ENCODE measurements at regions not wholly inside any gene's neighbourhood (a gene's known extent, or its start where the extent isn't known, plus 50 kb on each side); places are given as distances from the start of the nearest gene placed in this dataset.

- TF ChIP-seq CTCF (IDR thresholded peaks at IDR 0.05) (no peak), USF1 (IDR thresholded peaks at IDR 0.05; ENCODE audit: borderline replicate concordance, low read depth) (no peak), RAD21 (IDR thresholded peaks at IDR 0.05; ENCODE audit: low read length) (no peak), SMC3 (IDR thresholded peaks at IDR 0.05; ENCODE audit: low read depth, low read length) (no peak)
Measured at GRCh38 chr3:168585544-168585943, 489.8 kb upstream of the GOLIM4 start.

Measured in SK-N-SH (cell line).